HG03139 (cell line): ENCODE measurements at regions not wholly inside any gene's neighbourhood (a gene's known extent, or its start where the extent isn't known, plus 50 kb on each side); places are given as distances from the start of the nearest gene placed in this dataset.

Experiments used
- ATAC-seq: cut with Tn5 transposase; IDR thresholded peaks from one replicate; pipeline ENCODE4 v1.9.1; 2021; ENCODE audit not compliant: unreplicated experiment

DNA sequence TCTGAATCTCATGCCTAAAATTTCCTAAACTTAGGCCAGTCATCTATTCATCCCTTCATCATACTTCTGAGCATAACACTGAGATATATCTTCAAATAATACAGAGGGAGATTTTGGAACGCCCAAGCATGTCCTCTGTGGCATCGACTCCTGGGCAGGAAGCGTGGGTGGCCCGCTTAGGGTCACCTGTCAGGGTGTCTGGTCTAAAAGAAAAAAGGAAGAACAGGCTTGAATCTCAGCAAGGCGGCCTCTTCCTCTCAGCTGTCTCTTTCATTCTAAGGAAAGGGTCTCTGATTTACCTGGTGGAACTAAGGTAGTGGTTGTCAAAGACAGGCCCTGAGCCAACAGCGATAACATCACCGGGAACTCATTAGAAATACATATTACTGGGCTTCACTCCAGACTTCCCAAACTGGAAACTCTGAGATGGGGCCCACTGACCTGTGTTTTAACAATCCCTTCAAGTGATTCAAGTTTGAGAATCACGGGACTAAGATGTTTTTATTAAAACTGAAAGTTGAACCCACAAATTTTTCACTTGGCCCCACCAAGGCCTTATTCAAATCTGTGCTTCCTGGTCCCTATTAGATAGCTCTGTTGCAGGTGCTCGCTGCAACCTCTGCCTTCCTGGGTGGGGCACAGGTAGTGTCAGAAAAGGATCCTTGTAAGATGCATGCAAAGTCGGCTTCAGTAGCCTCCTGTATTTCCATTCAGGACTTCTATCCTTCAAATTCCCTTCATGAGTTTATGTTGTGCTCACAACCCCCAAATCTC is 162.3 kb upstream of the CCDC68 start:
- ATAC-seq: no peak

- ATAC-seq: no peak
These were observed 161.6 kb upstream of the CCDC68 start for GRCh38 chr18:55120896-55121295.

GRCh38 chr18:55119434-55119833 is 160.2 kb upstream of the CCDC68 start:
- ATAC-seq: no peak

DNA sequence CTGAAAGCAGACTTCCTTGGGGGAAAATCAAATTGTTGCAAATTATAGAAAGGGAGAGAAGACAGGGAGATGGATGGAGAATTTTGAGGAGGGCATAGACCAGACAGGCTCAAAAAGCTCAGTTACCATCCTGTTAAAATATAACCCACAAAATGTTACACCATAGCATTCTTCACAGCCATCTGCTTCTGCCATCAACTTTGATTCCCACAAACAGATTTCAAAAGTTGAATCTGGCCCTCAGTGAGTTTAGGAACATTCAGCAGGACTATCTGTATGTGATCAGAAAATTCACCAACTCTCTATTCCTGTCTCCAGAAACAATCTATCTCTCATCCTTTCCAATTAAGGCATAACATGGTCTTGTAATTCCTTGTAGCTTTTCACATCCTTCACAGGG is 159.8 kb upstream of the CCDC68 start:
- no peak for ATAC-seq

DNA sequence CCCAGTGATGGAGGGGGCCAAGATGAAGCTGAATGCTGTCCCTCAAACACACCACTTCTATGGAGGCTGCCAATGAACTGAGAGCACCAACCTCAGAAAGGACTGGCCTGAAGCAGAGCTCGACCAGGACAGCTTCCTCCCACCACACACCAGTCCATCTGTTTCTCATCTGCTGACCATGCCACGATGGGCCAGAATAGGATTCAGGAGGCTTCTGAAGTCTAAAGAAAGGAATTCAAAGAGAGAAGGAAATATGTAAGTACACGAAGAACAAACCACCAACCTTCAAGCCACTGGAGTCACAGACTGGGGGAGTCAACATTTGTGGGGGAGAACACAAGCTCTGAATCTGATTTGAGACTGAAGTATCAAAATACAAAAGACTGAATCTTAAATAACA is 157.6 kb upstream of the CCDC68 start:
- ATAC-seq: no peak

DNA sequence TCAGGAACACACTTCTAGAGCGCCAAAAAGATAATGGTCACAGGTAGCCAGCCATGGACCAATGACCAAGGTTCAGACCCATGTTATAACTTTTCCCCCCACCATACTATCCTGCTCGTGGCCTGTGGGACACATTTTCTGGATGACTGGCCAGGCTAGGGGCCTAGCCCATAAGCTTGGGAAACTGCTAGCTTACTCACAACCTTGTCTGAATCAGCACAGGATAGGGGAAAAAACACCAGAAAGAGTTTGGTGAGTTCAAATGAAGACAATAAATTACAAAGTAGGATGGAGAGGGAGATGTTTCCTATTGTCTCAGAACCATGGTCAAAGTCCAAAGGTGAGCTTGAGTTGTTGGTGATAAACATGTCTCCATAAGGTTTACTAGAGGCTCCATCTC is 156.3 kb upstream of the CCDC68 start:
- ATAC-seq: no peak

DNA sequence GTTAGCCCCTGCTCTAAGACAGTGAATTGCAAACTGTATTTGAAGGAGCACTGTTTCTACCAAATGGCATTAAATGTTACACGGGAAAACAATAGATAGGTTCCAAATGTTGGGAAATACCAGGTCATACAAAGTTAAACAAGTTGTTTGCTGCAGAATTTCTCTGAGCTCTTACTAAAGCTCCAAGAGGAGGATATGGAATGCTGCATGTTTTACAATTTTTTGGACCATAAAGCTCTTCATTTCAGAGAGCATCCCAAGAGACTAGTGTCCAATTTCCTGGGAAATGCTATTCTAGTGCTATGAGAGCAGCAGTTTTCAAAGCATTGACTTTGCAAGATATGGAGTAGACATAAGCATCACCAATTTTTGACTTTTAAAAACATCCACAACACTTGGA is 155.6 kb upstream of the CCDC68 start:
- no peak for ATAC-seq

GRCh38 chr18:55113800-55114199 is 154.5 kb upstream of the CCDC68 start:
- ATAC-seq: no peak

- no peak for ATAC-seq
These were observed 152.0 kb upstream of the CCDC68 start for GRCh38 chr18:55111271-55111670.

DNA sequence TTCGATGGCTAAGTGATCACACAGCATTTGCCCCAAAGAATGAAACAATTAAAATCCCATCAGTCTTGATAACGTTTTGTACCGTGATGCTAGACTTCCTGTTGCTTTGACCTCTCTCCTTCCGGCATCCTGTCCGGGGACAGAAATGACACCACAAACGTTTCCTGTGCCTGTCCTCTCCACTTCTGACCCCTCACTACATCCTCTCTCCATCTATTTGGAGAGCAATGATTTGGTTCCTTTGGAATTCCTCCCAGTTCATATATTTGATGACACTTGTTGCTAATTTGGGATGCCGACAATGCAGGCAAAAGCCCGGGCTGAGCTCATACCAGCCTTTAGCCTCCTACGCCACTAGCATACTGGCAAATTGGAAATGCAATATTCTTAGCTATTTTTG is 151.2 kb upstream of the CCDC68 start:
- no peak for ATAC-seq

DNA sequence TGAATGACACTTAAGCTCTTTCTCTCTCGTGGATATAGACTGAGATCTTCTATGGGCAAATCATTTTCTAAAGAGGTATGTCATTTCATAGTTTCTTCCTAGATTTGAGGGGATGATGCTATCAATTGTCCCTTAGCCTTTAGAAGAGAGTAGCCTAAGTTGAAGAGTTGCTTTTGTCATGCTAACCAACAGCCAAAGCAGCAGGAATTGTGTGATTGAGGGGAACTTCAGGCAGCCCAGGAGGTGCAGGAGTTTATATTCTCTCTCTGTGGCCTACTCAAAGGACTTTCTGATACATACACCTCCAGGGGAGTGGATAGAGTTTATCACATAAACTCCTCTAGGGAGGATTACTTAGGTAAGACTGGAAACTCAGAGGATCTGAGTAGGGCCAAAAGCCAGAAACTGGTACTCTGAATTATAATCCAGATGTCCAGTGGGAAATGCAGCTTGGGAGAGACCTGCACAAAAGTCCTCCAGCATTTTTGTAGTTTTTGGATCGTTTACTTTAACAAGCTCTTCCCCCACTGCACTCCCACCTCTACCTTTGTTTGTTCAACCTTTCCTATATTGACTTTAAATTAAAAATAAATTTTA is 150.7 kb upstream of the CCDC68 start:
- no peak for ATAC-seq

- ATAC-seq: no peak
These were observed 147.6 kb upstream of the CCDC68 start for GRCh38 chr18:55106906-55107305.

GRCh38 chr18:55106466-55106865 is 147.2 kb upstream of the CCDC68 start:
- no peak for ATAC-seq

DNA sequence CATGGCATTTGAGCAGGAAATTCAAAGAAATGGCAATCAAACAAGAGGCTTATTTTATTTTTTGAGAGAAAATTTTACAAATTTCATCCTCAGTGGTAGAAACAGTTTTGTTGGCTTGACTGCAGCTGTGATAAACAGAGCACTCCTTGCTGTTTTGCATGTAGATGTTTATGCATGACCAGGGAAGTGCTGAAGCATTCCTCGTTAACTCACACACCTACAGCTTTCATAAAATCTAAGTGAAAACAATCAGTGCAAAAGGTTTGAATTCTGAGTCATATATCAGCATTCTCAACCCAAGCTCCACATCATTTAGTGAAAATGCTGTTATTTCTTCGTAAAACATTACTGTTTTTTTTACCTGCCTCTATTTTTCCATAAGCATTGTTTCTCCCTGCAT is 146.6 kb upstream of the CCDC68 start:
- no peak for ATAC-seq

GRCh38 chr18:55102958-55103456 is 143.7 kb upstream of the CCDC68 start:
- no peak for ATAC-seq

- ATAC-seq: no peak
These were observed 143.2 kb upstream of the CCDC68 start for GRCh38 chr18:55102501-55102900.

- no peak for ATAC-seq
These were observed 142.2 kb upstream of the CCDC68 start for GRCh38 chr18:55101458-55101824.

DNA sequence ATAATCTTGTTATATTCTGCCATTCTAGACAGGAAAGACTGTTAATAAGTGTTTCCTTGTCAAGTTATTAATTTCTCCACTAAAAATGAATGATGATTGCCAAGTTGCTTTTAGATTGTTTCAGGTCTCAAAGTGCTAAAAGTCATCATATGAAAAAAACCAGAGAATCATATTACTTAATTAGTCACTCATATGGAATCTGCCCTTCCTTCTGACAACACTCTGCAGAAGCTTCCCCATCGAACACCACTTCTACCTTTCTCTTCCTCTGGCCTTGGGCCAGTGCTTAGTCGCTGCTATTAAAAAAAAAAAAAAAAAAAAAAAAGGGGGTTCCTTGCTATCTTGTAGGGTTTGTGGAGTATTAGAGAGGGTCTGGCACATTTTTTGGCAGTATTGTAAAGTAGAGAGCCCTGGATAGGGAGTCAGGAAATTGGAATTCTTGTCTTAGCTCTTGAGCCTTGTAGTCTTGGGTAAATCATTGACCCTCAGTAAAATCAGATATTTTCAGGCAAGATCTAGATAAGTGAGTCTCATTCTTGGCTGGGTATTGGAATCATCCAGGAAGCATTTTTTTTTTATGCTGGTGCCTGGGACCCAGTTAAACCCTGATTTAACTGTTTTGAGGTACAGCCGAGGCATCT is 141.7 kb upstream of the CCDC68 start:
- ATAC-seq: no peak

- no peak for ATAC-seq
These were observed 138.4 kb upstream of the CCDC68 start for GRCh38 chr18:55097456-55098170.

DNA sequence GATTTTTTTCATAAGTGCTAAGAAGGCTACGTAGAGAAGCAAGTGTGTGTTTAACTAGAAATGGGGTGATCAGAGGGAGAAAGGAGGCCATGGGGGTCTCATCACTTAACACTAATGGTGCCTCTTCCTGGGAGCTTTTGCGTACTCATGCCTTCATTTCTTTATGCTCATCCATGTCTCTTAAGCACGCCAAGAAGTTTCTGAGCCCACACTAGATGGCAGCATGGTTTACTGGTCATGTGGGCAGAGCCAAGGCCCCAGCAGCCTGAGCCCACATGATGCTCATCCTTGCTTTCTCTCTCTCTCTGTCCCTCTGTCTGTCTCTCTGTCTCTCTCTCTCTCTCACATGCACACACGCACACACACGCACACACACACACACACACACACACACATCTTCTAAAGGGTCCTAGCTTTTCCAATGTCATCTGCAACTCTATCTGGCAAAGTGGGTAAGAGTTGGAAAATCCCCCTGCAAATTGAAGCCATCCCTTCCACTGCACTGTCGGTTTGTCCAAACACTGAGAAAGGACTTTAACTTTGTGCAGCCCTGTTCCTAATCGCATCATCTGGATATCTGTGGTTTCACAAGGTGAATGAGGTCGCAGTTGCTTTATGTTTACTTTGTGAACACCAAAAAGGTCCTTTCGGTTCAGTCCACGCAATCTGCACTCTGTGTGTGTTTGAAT is 137.1 kb upstream of the CCDC68 start:
- ATAC-seq: no peak

DNA sequence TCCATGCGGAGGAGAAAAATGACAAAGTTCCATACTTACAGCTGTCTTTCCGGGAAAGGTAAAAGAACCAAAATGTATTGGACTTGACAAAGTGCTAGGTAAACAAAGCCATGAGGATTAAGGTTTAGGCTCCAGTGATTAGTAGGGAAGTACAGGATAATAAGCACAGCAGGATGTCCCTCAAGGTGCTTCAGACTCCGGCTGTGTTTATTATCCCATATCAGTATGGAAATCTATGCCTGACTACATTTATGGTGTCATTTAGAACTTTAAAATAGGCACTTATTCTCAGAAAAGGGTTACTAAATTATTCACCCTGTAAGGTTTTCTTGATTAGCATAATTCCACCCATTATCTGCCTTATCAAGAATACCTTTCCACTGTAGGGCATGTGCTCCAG is 136.3 kb upstream of the CCDC68 start:
- ATAC-seq: no peak
